Smooth muscle cell (in vitro differentiated cells): ENCODE measurements at regions not wholly inside any gene's neighbourhood (a gene's known extent, or its start where the extent isn't known, plus 50 kb on each side); places are given as distances from the start of the nearest gene placed in this dataset.

Experiments used
- DNase-seq: peaks from one replicate; lab custom pipeline; 2025; ENCODE audit not compliant: unreplicated experiment; lab: John Stamatoyannopoulos, UW
- H2AFZ ChIP-seq: fragments of 200-600 bp; sonication (generic); 2 replicates; pipeline ENCODE4 v1.6.0; 2016; ENCODE audit warnings: antibody characterized with exemption, low read depth, mild to moderate bottlenecking
- H3F3A ChIP-seq: fragments of 200-600 bp; sonication (generic); 2 replicates; pipeline ENCODE4 v1.6.0; 2017; ENCODE audit warnings: antibody characterized with exemption, low read depth
- H3K27ac ChIP-seq: fragments of 200-600 bp; sonication (generic); 2 replicates; pipeline ENCODE4 v1.5.1; 2016; ENCODE audit warnings: low read depth, mild to moderate bottlenecking
- H3K27me3 ChIP-seq: fragments of 200-600 bp; sonication (generic); 2 replicates; pipeline ENCODE4 v1.6.1; 2016; ENCODE audit warnings: low read depth, mild to moderate bottlenecking
- H3K36me3 ChIP-seq: fragments of 200-600 bp; sonication (generic); 2 replicates; pipeline ENCODE4 v1.5.1; 2016; ENCODE audit warnings: low read depth
- H3K4me1 ChIP-seq: fragments of 200-600 bp; sonication (generic); 2 replicates; pipeline ENCODE4 v1.5.1; 2016; ENCODE audit warnings: low read depth
- H3K4me2 ChIP-seq: fragments of 200-600 bp; sonication (generic); 2 replicates; pipeline ENCODE4 v1.6.0; 2016; ENCODE audit warnings: mild to moderate bottlenecking
- H3K4me3 ChIP-seq: fragments of 200-600 bp; sonication (generic); 2 replicates; pipeline ENCODE4 v1.5.1; 2016; ENCODE audit warnings: mild to moderate bottlenecking
- H3K79me2 ChIP-seq: fragments of 200-600 bp; sonication (generic); 2 replicates; pipeline ENCODE4 v1.6.0; 2016; ENCODE audit warnings: low read depth, mild to moderate bottlenecking
- H3K9ac ChIP-seq: fragments of 200-600 bp; sonication (generic); 2 replicates; pipeline ENCODE4 v1.6.0; 2016; ENCODE audit warnings: low read depth
- H3K9me3 ChIP-seq: fragments of 200-600 bp; sonication (generic); replicated peaks from 2 replicates; pipeline ENCODE4 v1.5.1; 2016; ENCODE audit warnings: low read depth
- H4K20me1 ChIP-seq: fragments of 200-600 bp; sonication (generic); 2 replicates; pipeline ENCODE4 v1.6.0; 2016; ENCODE audit warnings: low read depth
- WGBS: methylation state at CpG from one replicate; pipeline ENCODE4 v1.1.7; 2016; ENCODE audit warnings: low lambda C conversion rate; 5-methylcytosine and 5-hydroxymethylcytosine counted together
- TF ChIP-seq, protein P1 (sequence below): fragments of 200-600 bp; sonication (generic); IDR thresholded peaks from 2 replicates; pipeline ENCODE4 v1.5.1; 2017; ENCODE audit warnings: borderline replicate concordance, mild to moderate bottlenecking, antibody characterized with exemption; ENCODE audit not compliant: insufficient read depth, poor library complexity, severe bottlenecking

DNA sequence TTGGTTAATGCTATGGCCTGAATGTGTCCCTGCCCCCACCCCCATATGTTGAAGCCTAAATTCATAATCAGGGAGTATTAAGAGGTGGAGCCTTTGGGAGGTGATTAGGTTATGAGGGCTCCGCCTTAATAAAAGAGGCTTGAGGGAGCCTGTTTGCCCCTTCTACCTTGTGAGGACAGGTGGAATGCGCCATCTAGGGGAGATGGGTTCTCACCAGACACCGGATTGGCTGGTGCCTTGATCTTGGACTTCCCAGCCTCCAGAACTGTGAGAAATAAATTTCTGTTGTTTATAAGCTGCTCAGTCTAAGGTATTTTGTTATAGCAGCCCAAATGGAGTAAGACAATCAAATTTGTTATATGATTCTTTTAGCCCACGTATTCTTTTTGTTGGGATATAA, 148.3 kb downstream of the PTCSC3 start:
- TF ChIP-seq, protein P1, sequence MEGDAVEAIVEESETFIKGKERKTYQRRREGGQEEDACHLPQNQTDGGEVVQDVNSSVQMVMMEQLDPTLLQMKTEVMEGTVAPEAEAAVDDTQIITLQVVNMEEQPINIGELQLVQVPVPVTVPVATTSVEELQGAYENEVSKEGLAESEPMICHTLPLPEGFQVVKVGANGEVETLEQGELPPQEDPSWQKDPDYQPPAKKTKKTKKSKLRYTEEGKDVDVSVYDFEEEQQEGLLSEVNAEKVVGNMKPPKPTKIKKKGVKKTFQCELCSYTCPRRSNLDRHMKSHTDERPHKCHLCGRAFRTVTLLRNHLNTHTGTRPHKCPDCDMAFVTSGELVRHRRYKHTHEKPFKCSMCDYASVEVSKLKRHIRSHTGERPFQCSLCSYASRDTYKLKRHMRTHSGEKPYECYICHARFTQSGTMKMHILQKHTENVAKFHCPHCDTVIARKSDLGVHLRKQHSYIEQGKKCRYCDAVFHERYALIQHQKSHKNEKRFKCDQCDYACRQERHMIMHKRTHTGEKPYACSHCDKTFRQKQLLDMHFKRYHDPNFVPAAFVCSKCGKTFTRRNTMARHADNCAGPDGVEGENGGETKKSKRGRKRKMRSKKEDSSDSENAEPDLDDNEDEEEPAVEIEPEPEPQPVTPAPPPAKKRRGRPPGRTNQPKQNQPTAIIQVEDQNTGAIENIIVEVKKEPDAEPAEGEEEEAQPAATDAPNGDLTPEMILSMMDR = no peak
- peaks cover 4% of the 10 kb centered on the region for H3K4me1 ChIP-seq
- no peaks in the 10 kb centered on the region for H4K20me1 ChIP-seq

DNA sequence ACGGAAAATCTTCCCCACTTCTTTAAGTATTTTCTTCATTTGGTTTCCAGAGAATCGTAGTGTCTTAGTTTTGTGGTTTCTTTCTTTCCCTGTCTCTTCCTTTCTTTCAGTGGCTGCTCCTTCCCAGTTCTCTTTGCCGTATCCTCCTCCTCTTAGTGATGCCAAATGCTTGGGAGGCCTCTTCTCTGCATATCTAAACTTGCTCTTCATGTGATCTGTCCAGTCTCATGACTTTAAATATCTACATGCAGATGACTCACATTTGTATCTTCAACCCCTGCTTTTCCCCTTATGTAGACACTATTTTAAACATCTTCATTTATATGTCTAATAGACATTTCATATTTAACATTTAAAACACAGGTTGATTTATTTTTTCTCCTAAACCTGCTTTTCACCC, 149.2 kb downstream of the PTCSC3 start:
- H3K36me3 ChIP-seq = no peaks in the 10 kb centered on the region
- no peak overlapping the region for H3K4me2 ChIP-seq
- no peaks in the 10 kb centered on the region for H3K79me2 ChIP-seq
- H3K9me3 ChIP-seq = no peaks in the 10 kb centered on the region
- 92% methylated on average over 3 of the region's 3 CpGs for WGBS
- no peaks in the 10 kb centered on the region for H4K20me1 ChIP-seq
- no peak overlapping the region for H2AFZ ChIP-seq
- H3K9ac ChIP-seq = no peak overlapping the region
- no peaks in the 10 kb centered on the region for H3K27me3 ChIP-seq
- no peak for DNase-seq
- TF ChIP-seq, protein P1 = no peak
- H3K4me1 ChIP-seq = peaks cover 13% of the 10 kb centered on the region
- H3K4me3 ChIP-seq = no peak overlapping the region
- no peak overlapping the region for H3K27ac ChIP-seq
- H3F3A ChIP-seq = no peaks in the 10 kb centered on the region

More for the DNA sequence above, 148.3 kb downstream of the PTCSC3 start:
- Histone ChIP-seq H3F3A (no peaks in the 10 kb centered on the region), H3K9me3 (no peaks in the 10 kb centered on the region), H3K36me3 (no peaks in the 10 kb centered on the region), H3K27ac (no peak overlapping the region), H3K4me3 (no peak overlapping the region), H3K9ac (no peak overlapping the region), H3K79me2 (no peaks in the 10 kb centered on the region), H3K27me3 (no peaks in the 10 kb centered on the region), H2AFZ (no peak overlapping the region), H3K4me2 (no peak overlapping the region)
- 80% methylated on average over 4 of the region's 4 CpGs for WGBS
- no peak for DNase-seq

DNA sequence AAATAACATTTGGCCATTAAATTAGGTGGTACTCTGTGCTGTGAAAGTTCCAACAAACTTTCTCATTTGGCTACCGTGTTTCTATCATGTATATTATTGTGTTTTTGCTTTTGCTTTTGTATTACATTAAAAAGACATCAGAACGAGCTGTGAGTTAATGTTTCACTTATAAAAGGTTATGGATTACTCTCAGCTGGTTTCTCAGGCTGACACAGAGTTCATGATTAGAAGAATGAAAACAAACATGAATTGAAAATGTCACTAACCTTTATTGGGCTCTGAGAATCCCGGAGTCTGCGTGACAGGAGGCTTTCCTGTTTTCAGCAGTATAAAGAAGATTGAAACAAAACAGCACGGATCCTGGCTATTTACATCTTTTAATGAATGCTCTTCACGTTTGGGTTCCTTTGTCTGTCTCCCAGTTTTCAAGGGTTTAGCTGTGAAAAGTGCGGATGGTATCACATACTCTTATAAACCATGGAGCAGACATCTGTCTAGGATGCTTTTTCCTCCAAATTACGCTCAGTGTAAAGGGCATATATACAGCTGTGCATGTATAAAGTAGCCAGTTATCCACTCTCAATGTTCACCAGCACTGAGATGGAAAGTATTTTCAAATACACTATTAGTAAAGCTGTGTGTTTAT, 153.6 kb downstream of the PTCSC3 start:
- H3K9me3 ChIP-seq = no peaks in the 10 kb centered on the region
- no peak overlapping the region for H3K27ac ChIP-seq
- H3K36me3 ChIP-seq = no peaks in the 10 kb centered on the region
- TF ChIP-seq, protein P1 = no peak
- no peaks in the 10 kb centered on the region for H3K79me2 ChIP-seq
- H3K4me3 ChIP-seq = no peak overlapping the region
- no peak overlapping the region for H2AFZ ChIP-seq
- no peaks in the 10 kb centered on the region for H3K27me3 ChIP-seq
- H3K4me2 ChIP-seq = no peak overlapping the region
- H3K4me1 ChIP-seq = peaks cover 48% of the 10 kb centered on the region
- H4K20me1 ChIP-seq = no peaks in the 10 kb centered on the region
- no peak overlapping the region for H3K9ac ChIP-seq
- H3F3A ChIP-seq = no peaks in the 10 kb centered on the region
- DNase-seq = no peak
- WGBS = 74% methylated on average over 8 of the region's 8 CpGs
